HepG2 (cell line): ENCODE measurements at regions not wholly inside any gene's neighbourhood (a gene's known extent, or its start where the extent isn't known, plus 50 kb on each side); places are given as distances from the start of the nearest gene placed in this dataset.

Experiments used
- ATAC-seq: fragments of 200-7000 bp; cut with Tn5 transposase; 3 replicates; pipeline ENCODE4 v1.9.1; 2020; ENCODE audit warnings: mild to moderate bottlenecking, moderate library complexity
- BruUV-seq: library from RNA; stranded (reverse); fragments of 400-500 nt; replicated peaks from 2 replicates; lab custom pipeline; 2021; lab: Mats Ljungman, UMichigan
- CTCF ChIA-PET: fragments of 300-600 bp; formaldehyde crosslinking; extraction: SDS; loops from one replicate; lab custom pipeline; 2021; ENCODE audit warnings: low total read pairs, inconsistent platforms, low intra/inter-chr PET ratio; lab: Yijun Ruan, JAX
- POLR2A ChIA-PET: fragments of 350-600 bp; sonication (Branson Sonifier 250); formaldehyde crosslinking; loops from one replicate; lab custom pipeline; 2020; ENCODE audit warnings: antibody characterized with exemption, inconsistent platforms; lab: Yijun Ruan, JAX
- DNase-seq: peaks from one replicate; pipeline ENCODE4 v3.0.0-alpha.2; 2015; ENCODE audit warnings: low spot score
- FAIRE-seq: peaks from 3 replicates; lab custom pipeline; 2011; peaks lifted over from hg19 to GRCh38; lab: Jason Lieb, UNC
- H2AFZ ChIP-seq: one replicate; pipeline ENCODE4 v1.6.1; 2011; ENCODE audit warnings: low read length, inconsistent platforms
- H3K27ac ChIP-seq: fragments of 300-600 bp; 3 replicates; pipeline ENCODE4 v1.8.0; 2011; ENCODE audit warnings: mixed run types, mild to moderate bottlenecking, mixed read lengths, low read length, inconsistent platforms; ENCODE audit not compliant: insufficient read depth; ENCODE audit errors: extremely low read length
- H3K27me3 ChIP-seq, 2 experiments: fragments of 200-600 bp in 1 of 2; 2 replicates in 1 of 2; 3 replicates in 1 of 2; pipeline versions ENCODE4 v1.6.0 to v1.8.0; 2011; ENCODE audit warnings: low read length in 2 of 2, mild to moderate bottlenecking in 2 of 2, moderate library complexity in 2 of 2, inconsistent platforms in 1 of 2; ENCODE audit not compliant: insufficient read depth in 2 of 2, control insufficient read depth in 1 of 2
- H3K36me3 ChIP-seq, 2 experiments: fragments of 200-600 bp in 1 of 2; replicated peaks in 1 of 2; 2 replicates in 1 of 2; 3 replicates in 1 of 2; pipeline versions ENCODE4 v1.5.1 to v1.8.0; 2011; ENCODE audit warnings: low read length in 2 of 2, inconsistent platforms in 1 of 2; ENCODE audit not compliant: insufficient read depth in 2 of 2, control insufficient read depth in 1 of 2
- H3K4me1 ChIP-seq: 2 replicates; pipeline ENCODE4 v1.5.1; 2012; ENCODE audit warnings: low read length, inconsistent platforms; ENCODE audit not compliant: insufficient read depth
- H3K4me2 ChIP-seq: 2 replicates; pipeline ENCODE4 v1.6.0; 2011; ENCODE audit warnings: low read depth, low read length, inconsistent platforms
- H3K4me3 ChIP-seq, 3 experiments: fragments of 200-600 bp in 1 of 3; sonication (generic), shearing (Covaris generic) in 1 of 3; replicated peaks in 1 of 3; 2 replicates each; pipeline ENCODE4 v1.5.1; 2011 to 2016; ENCODE audit warnings: low read length in 3 of 3, inconsistent platforms in 2 of 3, low read depth in 2 of 3, mild to moderate bottlenecking in 2 of 3, control low read depth in 1 of 3, mixed read lengths in 1 of 3; ENCODE audit not compliant: insufficient read depth in 1 of 3
- H3K79me2 ChIP-seq: one replicate; pipeline ENCODE4 v1.6.1; 2011; ENCODE audit warnings: low read length, inconsistent platforms; ENCODE audit not compliant: insufficient read depth
- H3K9ac ChIP-seq: 2 replicates; pipeline ENCODE4 v1.6.0; 2011; ENCODE audit warnings: mild to moderate bottlenecking, low read depth, low read length, inconsistent platforms; ENCODE audit not compliant: insufficient read depth
- H3K9me3 ChIP-seq: 2 replicates; pipeline ENCODE4 v1.5.1; 2012; ENCODE audit warnings: mild to moderate bottlenecking, low read length
- H4K20me1 ChIP-seq: 2 replicates; pipeline ENCODE4 v1.6.0; 2011; ENCODE audit warnings: inconsistent platforms, mild to moderate bottlenecking, low read length, moderate library complexity; ENCODE audit not compliant: insufficient read depth
- ATAD3A ChIP-seq: sonication (generic); formaldehyde crosslinking; IDR thresholded peaks from 2 replicates; pipeline ENCODE4 v1.4.0; 2020; ENCODE audit warnings: missing genetic modification reagents
- MAFK ChIP-seq, 2 experiments: IDR thresholded peaks in 1 of 2; conservative IDR thresholded peaks in 1 of 2; 2 replicates each; pipeline ENCODE4 v1.6.1; 2011; ENCODE audit warnings: improper control_type of control experiment in 2 of 2, low read length in 2 of 2
- MBNL3 ChIP-seq: fragments of 250-450 bp; sonication (Bioruptor Pico); conservative IDR thresholded peaks from 2 replicates; pipeline ENCODE4 v1.8.0; 2022; ENCODE audit warnings: mild to moderate bottlenecking, inconsistent platforms
- RARA ChIP-seq: IDR thresholded peaks from 2 replicates; pipeline ENCODE4 v1.6.1; 2016; ENCODE audit warnings: missing genetic modification reagents, missing compliant biosample characterization
- RNF2 ChIP-seq: fragments of 450-650 bp; conservative IDR thresholded peaks from 2 replicates; pipeline ENCODE4 v1.6.1; 2016; ENCODE audit warnings: low read depth
- ZNF343 ChIP-seq: sonication (generic); formaldehyde crosslinking; IDR thresholded peaks from 2 replicates; pipeline ENCODE4 v1.4.0; 2020; ENCODE audit warnings: mild to moderate bottlenecking, missing genetic modification reagents
- ZNF451 ChIP-seq: sonication (generic); formaldehyde crosslinking; IDR thresholded peaks from 2 replicates; pipeline ENCODE4 v1.5.0; 2020; ENCODE audit warnings: mild to moderate bottlenecking, missing genetic modification reagents
- WGBS: methylation state at CpG from one replicate; pipeline ENCODE4 v1.1.6; 2017; ENCODE audit warnings: low lambda C conversion rate; 5-methylcytosine and 5-hydroxymethylcytosine counted together
- in situ Hi-C: cut with HindIII; loops from 2 replicates; pipeline ENCODE4 v1.10.0; 2017; ENCODE audit warnings: low pct_unique_long_range_greater_than_20kb; ENCODE audit not compliant: extremely low pct_ligation_motif_present
- intact Hi-C: fragments of 100-400 bp; cut with micrococcal nuclease; formaldehyde crosslinking; loops from one replicate; pipeline ENCODE4 v1.10.0; 2022; ENCODE audit not compliant: unreplicated experiment
- TF ChIP-seq, protein P1 (sequence below): sonication (generic); formaldehyde crosslinking; IDR thresholded peaks from 2 replicates; pipeline ENCODE4 v1.5.0; 2020; ENCODE audit warnings: mild to moderate bottlenecking, missing genetic modification reagents, borderline replicate concordance
- TF ChIP-seq, protein P2 (sequence below): sonication (generic); formaldehyde crosslinking; IDR thresholded peaks from 2 replicates; pipeline ENCODE4 v1.9.0; 2021; ENCODE audit warnings: missing genetic modification reagents, mild to moderate bottlenecking, borderline replicate concordance
- TF ChIP-seq, protein P3 (sequence below): IDR thresholded peaks from 2 replicates; pipeline ENCODE4 v1.6.1; 2016; ENCODE audit warnings: low read depth, borderline replicate concordance
- TF ChIP-seq, protein P4 (sequence below): sonication (generic); formaldehyde crosslinking; IDR thresholded peaks from 2 replicates; pipeline ENCODE4 v1.4.0; 2020; ENCODE audit warnings: missing genetic modification reagents, mild to moderate bottlenecking, borderline replicate concordance

DNA sequence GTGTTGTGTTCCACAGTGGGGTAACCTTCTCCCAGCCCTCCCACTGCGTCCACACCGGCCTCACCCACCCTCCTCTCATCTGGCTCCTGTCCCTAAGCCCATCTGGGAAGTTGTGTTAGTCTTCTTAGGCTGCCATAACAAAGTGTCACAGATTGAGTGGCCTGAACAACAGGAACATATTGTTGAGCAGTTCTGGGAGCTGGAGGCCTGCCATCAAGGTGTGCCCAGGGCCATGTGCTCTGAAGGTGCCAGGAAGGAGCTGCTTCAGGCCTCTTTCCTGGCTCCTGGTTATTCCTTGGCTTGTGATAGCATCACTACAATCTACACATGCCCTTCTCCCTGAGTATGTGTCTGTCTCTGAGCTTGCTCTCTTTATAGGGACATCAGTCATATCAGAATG is 327.6 kb upstream of the COBL start:
- Histone ChIP-seq H3K4me1 (no peaks in the 10 kb centered on the region), H3K27me3 (peaks cover 0 to 37% of the 10 kb centered on the region in 2 experiments; a peak in 2 of 5 replicates), H4K20me1 (no peaks in the 10 kb centered on the region), H3K36me3 (no peaks in the 10 kb centered on the region), H3K79me2 (no peaks in the 10 kb centered on the region), H2AFZ (no peak overlapping the region), H3K4me3 (no peak overlapping the region), H3K9ac (no peak overlapping the region), H3K27ac (no peak overlapping the region), H3K9me3 (no peaks in the 10 kb centered on the region), H3K4me2 (no peak overlapping the region)
- CTCF ChIA-PET: no interaction called here
- ATAC-seq (no peak), FAIRE-seq (no peak), DNase-seq (no peak)
- TF ChIP-seq, protein P1, sequence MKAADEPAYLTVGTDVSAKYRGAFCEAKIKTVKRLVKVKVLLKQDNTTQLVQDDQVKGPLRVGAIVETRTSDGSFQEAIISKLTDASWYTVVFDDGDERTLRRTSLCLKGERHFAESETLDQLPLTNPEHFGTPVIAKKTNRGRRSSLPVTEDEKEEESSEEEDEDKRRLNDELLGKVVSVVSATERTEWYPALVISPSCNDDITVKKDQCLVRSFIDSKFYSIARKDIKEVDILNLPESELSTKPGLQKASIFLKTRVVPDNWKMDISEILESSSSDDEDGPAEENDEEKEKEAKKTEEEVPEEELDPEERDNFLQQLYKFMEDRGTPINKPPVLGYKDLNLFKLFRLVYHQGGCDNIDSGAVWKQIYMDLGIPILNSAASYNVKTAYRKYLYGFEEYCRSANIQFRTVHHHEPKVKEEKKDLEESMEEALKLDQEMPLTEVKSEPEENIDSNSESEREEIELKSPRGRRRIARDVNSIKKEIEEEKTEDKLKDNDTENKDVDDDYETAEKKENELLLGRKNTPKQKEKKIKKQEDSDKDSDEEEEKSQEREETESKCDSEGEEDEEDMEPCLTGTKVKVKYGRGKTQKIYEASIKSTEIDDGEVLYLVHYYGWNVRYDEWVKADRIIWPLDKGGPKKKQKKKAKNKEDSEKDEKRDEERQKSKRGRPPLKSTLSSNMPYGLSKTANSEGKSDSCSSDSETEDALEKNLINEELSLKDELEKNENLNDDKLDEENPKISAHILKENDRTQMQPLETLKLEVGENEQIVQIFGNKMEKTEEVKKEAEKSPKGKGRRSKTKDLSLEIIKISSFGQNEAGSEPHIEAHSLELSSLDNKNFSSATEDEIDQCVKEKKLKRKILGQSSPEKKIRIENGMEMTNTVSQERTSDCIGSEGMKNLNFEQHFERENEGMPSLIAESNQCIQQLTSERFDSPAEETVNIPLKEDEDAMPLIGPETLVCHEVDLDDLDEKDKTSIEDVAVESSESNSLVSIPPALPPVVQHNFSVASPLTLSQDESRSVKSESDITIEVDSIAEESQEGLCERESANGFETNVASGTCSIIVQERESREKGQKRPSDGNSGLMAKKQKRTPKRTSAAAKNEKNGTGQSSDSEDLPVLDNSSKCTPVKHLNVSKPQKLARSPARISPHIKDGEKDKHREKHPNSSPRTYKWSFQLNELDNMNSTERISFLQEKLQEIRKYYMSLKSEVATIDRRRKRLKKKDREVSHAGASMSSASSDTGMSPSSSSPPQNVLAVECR (CRISPR knock-in tag): no peak
- TF ChIP-seq MBNL3 (CRISPR knock-in tag): no peak
- TF ChIP-seq, protein P2, sequence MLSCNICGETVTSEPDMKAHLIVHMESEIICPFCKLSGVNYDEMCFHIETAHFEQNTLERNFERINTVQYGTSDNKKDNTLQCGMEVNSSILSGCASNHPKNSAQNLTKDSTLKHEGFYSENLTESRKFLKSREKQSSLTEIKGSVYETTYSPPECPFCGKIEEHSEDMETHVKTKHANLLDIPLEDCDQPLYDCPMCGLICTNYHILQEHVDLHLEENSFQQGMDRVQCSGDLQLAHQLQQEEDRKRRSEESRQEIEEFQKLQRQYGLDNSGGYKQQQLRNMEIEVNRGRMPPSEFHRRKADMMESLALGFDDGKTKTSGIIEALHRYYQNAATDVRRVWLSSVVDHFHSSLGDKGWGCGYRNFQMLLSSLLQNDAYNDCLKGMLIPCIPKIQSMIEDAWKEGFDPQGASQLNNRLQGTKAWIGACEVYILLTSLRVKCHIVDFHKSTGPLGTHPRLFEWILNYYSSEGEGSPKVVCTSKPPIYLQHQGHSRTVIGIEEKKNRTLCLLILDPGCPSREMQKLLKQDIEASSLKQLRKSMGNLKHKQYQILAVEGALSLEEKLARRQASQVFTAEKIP: no peak
- TF ChIP-seq ATAD3A (CRISPR knock-in tag): no peak
- TF ChIP-seq MAFK (conservative IDR thresholded peaks at IDR 0.05 in 1 of 2, IDR thresholded peaks at IDR 0.05 in 1 of 2; ENCODE audit: low read length in 2 of 2): no peak
- TF ChIP-seq RNF2: no peak
- TF ChIP-seq RARA (CRISPR knock-in tag): no peak
- no peak for TF ChIP-seq ZNF451
- TF ChIP-seq, protein P3, sequence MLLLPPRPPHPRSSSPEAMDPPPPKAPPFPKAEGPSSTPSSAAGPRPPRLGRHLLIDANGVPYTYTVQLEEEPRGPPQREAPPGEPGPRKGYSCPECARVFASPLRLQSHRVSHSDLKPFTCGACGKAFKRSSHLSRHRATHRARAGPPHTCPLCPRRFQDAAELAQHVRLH (CRISPR knock-in tag): no peak
- TF ChIP-seq, protein P4, sequence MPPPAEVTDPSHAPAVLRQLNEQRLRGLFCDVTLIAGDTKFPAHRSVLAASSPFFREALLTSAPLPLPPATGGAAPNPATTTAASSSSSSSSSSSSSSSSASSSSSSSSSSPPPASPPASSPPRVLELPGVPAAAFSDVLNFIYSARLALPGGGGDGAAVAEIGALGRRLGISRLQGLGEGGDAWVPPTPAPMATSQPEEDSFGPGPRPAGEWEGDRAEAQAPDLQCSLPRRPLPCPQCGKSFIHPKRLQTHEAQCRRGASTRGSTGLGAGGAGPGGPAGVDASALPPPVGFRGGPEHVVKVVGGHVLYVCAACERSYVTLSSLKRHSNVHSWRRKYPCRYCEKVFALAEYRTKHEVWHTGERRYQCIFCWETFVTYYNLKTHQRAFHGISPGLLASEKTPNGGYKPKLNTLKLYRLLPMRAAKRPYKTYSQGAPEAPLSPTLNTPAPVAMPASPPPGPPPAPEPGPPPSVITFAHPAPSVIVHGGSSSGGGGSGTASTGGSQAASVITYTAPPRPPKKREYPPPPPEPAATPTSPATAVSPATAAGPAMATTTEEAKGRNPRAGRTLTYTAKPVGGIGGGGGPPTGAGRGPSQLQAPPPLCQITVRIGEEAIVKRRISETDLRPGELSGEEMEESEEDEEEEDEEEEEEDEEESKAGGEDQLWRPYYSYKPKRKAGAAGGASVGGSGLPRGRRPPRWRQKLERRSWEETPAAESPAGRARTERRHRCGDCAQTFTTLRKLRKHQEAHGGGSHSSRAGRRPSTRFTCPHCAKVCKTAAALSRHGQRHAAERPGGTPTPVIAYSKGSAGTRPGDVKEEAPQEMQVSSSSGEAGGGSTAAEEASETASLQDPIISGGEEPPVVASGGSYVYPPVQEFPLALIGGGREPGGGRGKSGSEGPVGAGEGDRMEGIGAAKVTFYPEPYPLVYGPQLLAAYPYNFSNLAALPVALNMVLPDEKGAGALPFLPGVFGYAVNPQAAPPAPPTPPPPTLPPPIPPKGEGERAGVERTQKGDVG (CRISPR knock-in tag): no peak
- no peak for TF ChIP-seq ZNF343 (CRISPR knock-in tag)
- in situ Hi-C loops: no loop called here
- no TSS peak for BruUV-seq
- POLR2A ChIA-PET: no interaction called here
- intact Hi-C loops: no loop called here
- 0% methylated on average over 2 of the region's 2 CpGs for WGBS
